ENCODE measurements at regions not wholly inside any gene's neighbourhood (a gene's known extent, or its start where the extent isn't known, plus 50 kb on each side); places are given as distances from the start of the nearest gene placed in this dataset.

- Histone ChIP-seq H3K4me1 (ENCODE audit: control insufficient read depth in 3 of 3, insufficient read depth in 3 of 3, low read length in 3 of 3) (peaks cover 0 to 3% (median 0%) of the 10 kb centered on the region in 3 donors), H3K36me3 (ENCODE audit: control insufficient read depth in 3 of 3, insufficient read depth in 3 of 3, low read length in 3 of 3) (no peaks in the 10 kb centered on the region), H3K27me3 (ENCODE audit: control insufficient read depth in 3 of 3, insufficient read depth in 3 of 3, low read length in 3 of 3) (no peaks in the 10 kb centered on the region), H3K27ac (ENCODE audit: low read depth, low read length) (no peak overlapping the region), H3K9me3 (ENCODE audit: control insufficient read depth in 3 of 3, low read length in 3 of 3) (no peaks in the 10 kb centered on the region), H3K4me3 (ENCODE audit: low read length in 3 of 3) (no peak overlapping the region), H3K9ac (ENCODE audit: low read depth in 1 of 3, low read length in 3 of 3) (no peak overlapping the region)
These were observed 388.1 kb upstream of the ACVR2A start for GRCh38 chr2:147456779-147457178.

GRCh38 chr2:147451902-147452515, 392.8 kb upstream of the ACVR2A start:
- H3K4me1 ChIP-seq (ENCODE audit: control insufficient read depth in 3 of 3, insufficient read depth in 3 of 3, low read length in 3 of 3), result peaks cover 0 to 2% (median 0%) of the 10 kb centered on the region in 3 donors
- no peak overlapping the region for H3K9ac ChIP-seq (ENCODE audit: low read depth in 1 of 3, low read length in 3 of 3)
- no peaks in the 10 kb centered on the region for H3K36me3 ChIP-seq (ENCODE audit: control insufficient read depth in 3 of 3, insufficient read depth in 3 of 3, low read length in 3 of 3)
- H3K9me3 ChIP-seq (ENCODE audit: control insufficient read depth in 3 of 3, low read length in 3 of 3), result no peaks in the 10 kb centered on the region
- H3K27ac ChIP-seq (ENCODE audit: low read depth, low read length), result no peak overlapping the region
- H3K27me3 ChIP-seq (ENCODE audit: control insufficient read depth in 3 of 3, insufficient read depth in 3 of 3, low read length in 3 of 3), result no peaks in the 10 kb centered on the region
- H3K4me3 ChIP-seq (ENCODE audit: low read length in 3 of 3), result no peak overlapping the region

GRCh38 chr2:147450661-147451510, 393.9 kb upstream of the ACVR2A start:
- Histone ChIP-seq H3K4me3 (ENCODE audit: low read length in 3 of 3) (no peak overlapping the region), H3K4me1 (ENCODE audit: control insufficient read depth in 3 of 3, insufficient read depth in 3 of 3, low read length in 3 of 3) (peaks cover 0 to 2% (median 0%) of the 10 kb centered on the region in 3 donors), H3K27ac (ENCODE audit: low read depth, low read length) (no peak overlapping the region), H3K36me3 (ENCODE audit: control insufficient read depth in 3 of 3, insufficient read depth in 3 of 3, low read length in 3 of 3) (no peaks in the 10 kb centered on the region), H3K9me3 (ENCODE audit: control insufficient read depth in 3 of 3, low read length in 3 of 3) (no peaks in the 10 kb centered on the region), H3K9ac (ENCODE audit: low read depth in 1 of 3, low read length in 3 of 3) (no peak overlapping the region), H3K27me3 (ENCODE audit: control insufficient read depth in 3 of 3, insufficient read depth in 3 of 3, low read length in 3 of 3) (no peaks in the 10 kb centered on the region)

- H3K27me3 ChIP-seq (ENCODE audit: control insufficient read depth in 3 of 3, insufficient read depth in 3 of 3, low read length in 3 of 3), result no peaks in the 10 kb centered on the region
- no peaks in the 10 kb centered on the region for H3K9me3 ChIP-seq (ENCODE audit: control insufficient read depth in 3 of 3, low read length in 3 of 3)
- H3K27ac ChIP-seq (ENCODE audit: low read depth, low read length), result no peak overlapping the region
- no peak overlapping the region for H3K9ac ChIP-seq (ENCODE audit: low read depth in 1 of 3, low read length in 3 of 3)
- no peak overlapping the region for H3K4me3 ChIP-seq (ENCODE audit: low read length in 3 of 3)
- H3K36me3 ChIP-seq (ENCODE audit: control insufficient read depth in 3 of 3, insufficient read depth in 3 of 3, low read length in 3 of 3), result no peaks in the 10 kb centered on the region
- peaks cover 0 to 2% (median 0%) of the 10 kb centered on the region in 3 donors for H3K4me1 ChIP-seq (ENCODE audit: control insufficient read depth in 3 of 3, insufficient read depth in 3 of 3, low read length in 3 of 3)
These were observed 395.4 kb upstream of the ACVR2A start for GRCh38 chr2:147449323-147449991.

- no peaks in the 10 kb centered on the region for H3K9me3 ChIP-seq (ENCODE audit: control insufficient read depth in 3 of 3, low read length in 3 of 3)
- H3K27ac ChIP-seq (ENCODE audit: low read depth, low read length), result no peak overlapping the region
- peaks cover 0 to 9% (median 6%) of the 10 kb centered on the region in 3 donors for H3K4me1 ChIP-seq (ENCODE audit: control insufficient read depth in 3 of 3, insufficient read depth in 3 of 3, low read length in 3 of 3)
- H3K4me3 ChIP-seq (ENCODE audit: low read length in 3 of 3), result no peak overlapping the region
- no peak overlapping the region for H3K9ac ChIP-seq (ENCODE audit: low read depth in 1 of 3, low read length in 3 of 3)
- H3K27me3 ChIP-seq (ENCODE audit: control insufficient read depth in 3 of 3, insufficient read depth in 3 of 3, low read length in 3 of 3), result no peaks in the 10 kb centered on the region
- H3K36me3 ChIP-seq (ENCODE audit: control insufficient read depth in 3 of 3, insufficient read depth in 3 of 3, low read length in 3 of 3), result no peaks in the 10 kb centered on the region
These were observed 402.0 kb upstream of the ACVR2A start for GRCh38 chr2:147442816-147443215.

GRCh38 chr2:147441182-147441581, 403.6 kb upstream of the ACVR2A start:
- H3K27ac ChIP-seq (ENCODE audit: low read depth, low read length), result no peak overlapping the region
- H3K4me3 ChIP-seq (ENCODE audit: low read length in 3 of 3), result no peak overlapping the region
- no peaks in the 10 kb centered on the region for H3K27me3 ChIP-seq (ENCODE audit: control insufficient read depth in 3 of 3, insufficient read depth in 3 of 3, low read length in 3 of 3)
- H3K9me3 ChIP-seq (ENCODE audit: control insufficient read depth in 3 of 3, low read length in 3 of 3), result no peaks in the 10 kb centered on the region
- H3K9ac ChIP-seq (ENCODE audit: low read depth in 1 of 3, low read length in 3 of 3), result no peak overlapping the region
- H3K4me1 ChIP-seq (ENCODE audit: control insufficient read depth in 3 of 3, insufficient read depth in 3 of 3, low read length in 3 of 3), result peaks cover 0 to 9% (median 6%) of the 10 kb centered on the region in 3 donors
- no peaks in the 10 kb centered on the region for H3K36me3 ChIP-seq (ENCODE audit: control insufficient read depth in 3 of 3, insufficient read depth in 3 of 3, low read length in 3 of 3)

GRCh38 chr2:147440734-147441133, 404.1 kb upstream of the ACVR2A start:
- no peak overlapping the region for H3K27ac ChIP-seq (ENCODE audit: low read depth, low read length)
- no peak overlapping the region for H3K4me3 ChIP-seq (ENCODE audit: low read length in 3 of 3)
- peaks cover 0 to 9% (median 6%) of the 10 kb centered on the region in 3 donors for H3K4me1 ChIP-seq (ENCODE audit: control insufficient read depth in 3 of 3, insufficient read depth in 3 of 3, low read length in 3 of 3)
- H3K9ac ChIP-seq (ENCODE audit: low read depth in 1 of 3, low read length in 3 of 3), result no peak overlapping the region
- H3K27me3 ChIP-seq (ENCODE audit: control insufficient read depth in 3 of 3, insufficient read depth in 3 of 3, low read length in 3 of 3), result no peaks in the 10 kb centered on the region
- no peaks in the 10 kb centered on the region for H3K9me3 ChIP-seq (ENCODE audit: control insufficient read depth in 3 of 3, low read length in 3 of 3)
- H3K36me3 ChIP-seq (ENCODE audit: control insufficient read depth in 3 of 3, insufficient read depth in 3 of 3, low read length in 3 of 3), result no peaks in the 10 kb centered on the region

GRCh38 chr2:147439986-147440385, 404.8 kb upstream of the ACVR2A start:
- Histone ChIP-seq H3K27me3 (ENCODE audit: control insufficient read depth in 3 of 3, insufficient read depth in 3 of 3, low read length in 3 of 3) (no peaks in the 10 kb centered on the region), H3K4me1 (ENCODE audit: control insufficient read depth in 3 of 3, insufficient read depth in 3 of 3, low read length in 3 of 3) (peaks cover 0 to 9% (median 6%) of the 10 kb centered on the region in 3 donors), H3K4me3 (ENCODE audit: low read length in 3 of 3) (no peak overlapping the region)

GRCh38 chr2:147438882-147439281, 405.9 kb upstream of the ACVR2A start:
- H3K27me3 ChIP-seq (ENCODE audit: control insufficient read depth in 3 of 3, insufficient read depth in 3 of 3, low read length in 3 of 3), result no peaks in the 10 kb centered on the region
- H3K4me1 ChIP-seq (ENCODE audit: control insufficient read depth in 3 of 3, insufficient read depth in 3 of 3, low read length in 3 of 3), result peaks cover 2 to 10% (median 6%) of the 10 kb centered on the region in 3 donors
- H3K4me3 ChIP-seq (ENCODE audit: low read length in 3 of 3), result no peak overlapping the region

More at GRCh38 chr2:147439986-147440385, 404.8 kb upstream of the ACVR2A start:
- H3K36me3 ChIP-seq (ENCODE audit: control insufficient read depth in 3 of 3, insufficient read depth in 3 of 3, low read length in 3 of 3), result no peaks in the 10 kb centered on the region
- H3K9ac ChIP-seq (ENCODE audit: low read depth in 1 of 3, low read length in 3 of 3), result no peak overlapping the region
- no peak overlapping the region for H3K27ac ChIP-seq (ENCODE audit: low read depth, low read length)
- no peaks in the 10 kb centered on the region for H3K9me3 ChIP-seq (ENCODE audit: control insufficient read depth in 3 of 3, low read length in 3 of 3)

GRCh38 chr2:147433822-147434221, 411.0 kb upstream of the ACVR2A start:
- H3K9ac ChIP-seq (ENCODE audit: low read depth in 1 of 3, low read length in 3 of 3), result no peak overlapping the region
- no peaks in the 10 kb centered on the region for H3K27me3 ChIP-seq (ENCODE audit: control insufficient read depth in 3 of 3, insufficient read depth in 3 of 3, low read length in 3 of 3)
- H3K4me1 ChIP-seq (ENCODE audit: control insufficient read depth in 3 of 3, insufficient read depth in 3 of 3, low read length in 3 of 3), result peaks cover 4 to 7% (median 6%) of the 10 kb centered on the region in 3 donors
- no peaks in the 10 kb centered on the region for H3K36me3 ChIP-seq (ENCODE audit: control insufficient read depth in 3 of 3, insufficient read depth in 3 of 3, low read length in 3 of 3)
- H3K27ac ChIP-seq (ENCODE audit: low read depth, low read length), result no peak overlapping the region
- H3K9me3 ChIP-seq (ENCODE audit: control insufficient read depth in 3 of 3, low read length in 3 of 3), result no peaks in the 10 kb centered on the region
- H3K4me3 ChIP-seq (ENCODE audit: low read length in 3 of 3), result no peak overlapping the region

More at GRCh38 chr2:147438882-147439281, 405.9 kb upstream of the ACVR2A start:
- H3K9me3 ChIP-seq (ENCODE audit: control insufficient read depth in 3 of 3, low read length in 3 of 3), result no peaks in the 10 kb centered on the region
- no peak overlapping the region for H3K9ac ChIP-seq (ENCODE audit: low read depth in 1 of 3, low read length in 3 of 3)
- no peak overlapping the region for H3K27ac ChIP-seq (ENCODE audit: low read depth, low read length)
- no peaks in the 10 kb centered on the region for H3K36me3 ChIP-seq (ENCODE audit: control insufficient read depth in 3 of 3, insufficient read depth in 3 of 3, low read length in 3 of 3)

Data from skeletal muscle tissue (tissue), 3 donors.